Activated CD8-positive, alpha-beta T cell treated with anti-CD3 and anti-CD28 coated beads, Interleukin-2, amount 10 ng/mL, durations not matched to agents 7 days and 5 days (primary cell): ENCODE measurements at regions not wholly inside any gene's neighbourhood (a gene's known extent, or its start where the extent isn't known, plus 50 kb on each side); places are given as distances from the start of the nearest gene placed in this dataset.

Experiments
- ATAC-seq: fragments of 150-1000 bp; cut with Tn5 transposase; one replicate; pipeline ENCODE4 v1.10.0; 2021; ENCODE audit warnings: moderate library complexity
- CTCF ChIA-PET: fragments of 350-600 bp; sonication (Branson Sonifier 250); formaldehyde crosslinking; loops from one replicate; lab custom pipeline; 2021; ENCODE audit warnings: antibody characterized with exemption; lab: Charles Lee
- POLR2A ChIA-PET: fragments of 350-600 bp; sonication (Branson Sonifier 250); formaldehyde crosslinking; loops from one replicate; lab custom pipeline; 2021; ENCODE audit warnings: antibody characterized with exemption; lab: Charles Lee
- DNase-seq: peaks from one replicate; pipeline ENCODE4 v3.0.0-alpha.2; 2020
- H3K27ac Mint-ChIP-seq: one replicate; pipeline ENCODE4 v1.8.0; 2021; ENCODE audit warnings: mild to moderate bottlenecking, mixed read lengths
- H3K27me3 Mint-ChIP-seq: one replicate; pipeline ENCODE4 v1.8.0; 2021; ENCODE audit warnings: low read depth, mixed read lengths
- H3K36me3 Mint-ChIP-seq: one replicate; pipeline ENCODE4 v1.8.0; 2021; ENCODE audit warnings: low read depth, mixed read lengths
- H3K4me1 Mint-ChIP-seq: one replicate; pipeline ENCODE4 v1.8.0; 2021; ENCODE audit warnings: low read depth, mixed read lengths
- H3K4me3 Mint-ChIP-seq: one replicate; pipeline ENCODE4 v1.8.0; 2021; ENCODE audit warnings: mild to moderate bottlenecking, mixed read lengths
- H3K9me3 Mint-ChIP-seq: one replicate; pipeline ENCODE4 v1.8.0; 2022; ENCODE audit warnings: mixed read lengths; ENCODE audit not compliant: insufficient read depth

DNA sequence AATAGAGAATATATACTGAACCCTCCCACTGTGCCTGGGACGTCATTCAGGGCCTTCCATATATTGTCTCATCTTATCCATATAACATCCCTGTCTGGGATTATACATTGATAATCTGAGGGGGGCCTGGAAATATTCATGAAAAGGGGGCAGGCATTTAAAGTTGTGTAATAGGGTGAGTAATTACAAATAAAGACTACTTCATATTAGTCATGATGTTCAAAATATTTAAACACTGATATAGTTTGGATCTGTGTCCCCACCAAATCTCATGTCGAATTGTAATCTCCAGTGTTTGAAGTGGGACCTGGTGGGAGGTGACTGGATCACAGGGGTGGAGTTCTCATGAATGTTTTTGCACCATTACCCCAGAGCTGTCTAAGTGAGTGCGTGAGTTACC is 97.8 kb downstream of the AQP9 start:
- POLR2A ChIA-PET: no interaction called here
- Mint-ChIP-seq H3K27me3 (peaks cover 11% of the 10 kb centered on the region), H3K4me1 (no peaks in the 10 kb centered on the region)

GRCh38 chr15:58240191-58240932 is 102.2 kb downstream of the AQP9 start:
- POLR2A ChIA-PET: no interaction called here
- Mint-ChIP-seq H3K4me3 (no peak overlapping the region), H3K36me3 (no peaks in the 10 kb centered on the region), H3K27ac (no peak overlapping the region), H3K9me3 (no peaks in the 10 kb centered on the region), H3K4me1 (no peaks in the 10 kb centered on the region), H3K27me3 (peaks cover 3% of the 10 kb centered on the region)
- ATAC-seq (no peak), DNase-seq (no peak)
- CTCF ChIA-PET: interaction anchor here (3.6 kb wide), 1 partner anchor 12 kb away, joined by 12 read pairs; no protein-coding TSS in a partner anchor

More for the DNA sequence above, 97.8 kb downstream of the AQP9 start:
- no peak for DNase-seq
- CTCF ChIA-PET: no interaction called here
- Mint-ChIP-seq H3K27ac (no peak overlapping the region), H3K9me3 (no peaks in the 10 kb centered on the region), H3K4me3 (no peak overlapping the region), H3K36me3 (no peaks in the 10 kb centered on the region)
- no peak for ATAC-seq

- H3K27ac Mint-ChIP-seq: no peak overlapping the region
- peaks cover 4% of the 10 kb centered on the region for H3K4me1 Mint-ChIP-seq
- CTCF ChIA-PET: interaction anchor here (1.6 to 3.6 kb wide), 2 partner anchors 12 to 14 kb away, joined by 3 to 12 read pairs; no protein-coding TSS in a partner anchor
- no peak for ATAC-seq
- no peaks in the 10 kb centered on the region for H3K9me3 Mint-ChIP-seq
- no peak overlapping the region for H3K4me3 Mint-ChIP-seq
- peaks cover 3% of the 10 kb centered on the region for H3K27me3 Mint-ChIP-seq
- POLR2A ChIA-PET: no interaction called here
- no peak for DNase-seq
- H3K36me3 Mint-ChIP-seq: no peaks in the 10 kb centered on the region
These were observed 103.7 kb downstream of the AQP9 start for GRCh38 chr15:58241872-58242271.

- no peaks in the 10 kb centered on the region for H3K9me3 Mint-ChIP-seq
- DNase-seq: no peak
- no peaks in the 10 kb centered on the region for H3K36me3 Mint-ChIP-seq
- H3K4me1 Mint-ChIP-seq: peaks cover 4% of the 10 kb centered on the region
- no peak for ATAC-seq
- ChIA-PET POLR2A (no interaction called here), CTCF (interaction anchor here (5.4 kb wide), 1 partner anchor 14 kb away, joined by 25 read pairs; no protein-coding TSS in a partner anchor)
- no peak overlapping the region for H3K4me3 Mint-ChIP-seq
- no peak overlapping the region for H3K27ac Mint-ChIP-seq
- peaks cover 3% of the 10 kb centered on the region for H3K27me3 Mint-ChIP-seq
These were observed 104.9 kb downstream of the AQP9 start for GRCh38 chr15:58243070-58243469.

GRCh38 chr15:58244536-58244935 is 106.4 kb downstream of the AQP9 start:
- ChIA-PET CTCF (interaction anchor here (5.4 kb wide), 1 partner anchor 15 kb away, joined by 25 read pairs; no protein-coding TSS in a partner anchor), POLR2A (interaction anchor here (0.5 kb wide), 1 partner anchor 539 kb away, joined by 3 read pairs; no protein-coding TSS in a partner anchor)
- Mint-ChIP-seq H3K4me3 (no peak overlapping the region), H3K9me3 (no peaks in the 10 kb centered on the region), H3K36me3 (no peaks in the 10 kb centered on the region), H3K27ac (no peak overlapping the region), H3K4me1 (peaks cover 7% of the 10 kb centered on the region), H3K27me3 (no peaks in the 10 kb centered on the region)
- DNase-seq: no peak
- no peak for ATAC-seq

- H3K9me3 Mint-ChIP-seq: no peaks in the 10 kb centered on the region
- ATAC-seq (no peak), DNase-seq (no peak)
- ChIA-PET CTCF (interaction anchor here (5.4 kb wide), 1 partner anchor 17 kb away, joined by 25 read pairs; no protein-coding TSS in a partner anchor), POLR2A (no interaction called here)
- no peak overlapping the region for H3K27ac Mint-ChIP-seq
- H3K4me3 Mint-ChIP-seq: no peak overlapping the region
- peaks cover 19% of the 10 kb centered on the region for H3K4me1 Mint-ChIP-seq
- H3K36me3 Mint-ChIP-seq: no peaks in the 10 kb centered on the region
- no peaks in the 10 kb centered on the region for H3K27me3 Mint-ChIP-seq
These were observed 107.9 kb downstream of the AQP9 start for GRCh38 chr15:58246041-58246440.

DNA sequence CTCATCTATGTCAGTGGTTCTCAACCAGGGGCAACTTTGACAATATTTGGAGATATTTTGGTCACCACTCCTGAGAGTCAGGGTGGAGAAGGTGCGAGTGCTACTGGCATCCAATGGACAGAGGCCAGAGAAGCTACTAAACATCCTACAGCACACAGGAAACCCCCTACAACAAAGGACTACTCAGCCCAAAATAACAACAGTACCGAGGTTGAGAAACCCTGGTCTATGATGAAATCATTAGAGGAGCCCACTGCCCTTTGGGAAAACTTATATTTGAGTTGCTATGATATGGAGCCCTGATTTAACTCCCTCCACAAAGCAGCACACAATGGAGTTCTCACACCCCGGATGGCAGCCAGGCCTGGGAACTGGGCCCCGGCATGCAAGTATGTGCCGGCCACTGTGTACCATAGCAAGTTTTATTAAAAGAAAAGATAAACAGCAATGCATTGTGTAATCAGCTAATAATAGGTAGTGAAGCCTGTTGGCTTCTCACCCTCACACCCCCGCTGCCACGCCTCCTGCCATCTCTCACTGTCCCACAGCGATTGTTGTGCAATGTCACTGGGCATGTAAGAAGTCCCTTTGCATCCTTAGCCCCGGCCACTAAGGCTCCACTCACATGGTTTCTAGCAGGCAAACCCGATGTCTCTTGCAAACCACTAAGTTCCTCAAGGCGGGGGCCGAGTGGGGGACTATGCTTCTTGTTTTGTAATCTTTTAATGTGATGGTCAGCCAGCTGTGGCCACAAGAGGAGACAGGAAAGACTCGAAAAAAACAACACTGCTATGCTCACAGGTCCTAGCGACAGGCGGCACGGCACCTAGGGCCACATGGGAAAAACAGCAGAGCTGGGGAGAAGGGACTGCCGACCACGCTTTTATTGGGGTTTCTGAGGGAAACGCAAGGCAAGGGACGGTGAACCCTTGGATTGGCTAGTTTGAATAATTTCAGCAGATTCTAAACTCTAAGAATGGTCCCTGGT is 110.0 kb downstream of the AQP9 start:
- CTCF ChIA-PET: interaction anchor here (5.4 kb wide), 1 partner anchor 19 kb away, joined by 25 read pairs; no protein-coding TSS in a partner anchor
- H3K9me3 Mint-ChIP-seq: no peaks in the 10 kb centered on the region
- no peak overlapping the region for H3K4me3 Mint-ChIP-seq

GRCh38 chr15:58249646-58250312 is 111.6 kb downstream of the AQP9 start:
- peak; percentile 61 for ATAC-seq
- POLR2A ChIA-PET: no interaction called here
- H3K4me1 Mint-ChIP-seq: peaks cover 19% of the 10 kb centered on the region
- no peaks in the 10 kb centered on the region for H3K9me3 Mint-ChIP-seq
- H3K36me3 Mint-ChIP-seq: no peaks in the 10 kb centered on the region
- CTCF ChIA-PET: no interaction called here
- peak overlapping the region; percentile 29 for H3K4me3 Mint-ChIP-seq
- H3K27ac Mint-ChIP-seq: peak overlapping the region; percentile 58
- DNase-seq: no peak
- H3K27me3 Mint-ChIP-seq: peaks cover 8% of the 10 kb centered on the region

More for the DNA sequence above, 110.0 kb downstream of the AQP9 start:
- no peak for ATAC-seq
- POLR2A ChIA-PET: no interaction called here
- DNase-seq: no peak
- Mint-ChIP-seq H3K36me3 (no peaks in the 10 kb centered on the region), H3K4me1 (peaks cover 19% of the 10 kb centered on the region), H3K27me3 (peaks cover 4% of the 10 kb centered on the region), H3K27ac (no peak overlapping the region)

DNA sequence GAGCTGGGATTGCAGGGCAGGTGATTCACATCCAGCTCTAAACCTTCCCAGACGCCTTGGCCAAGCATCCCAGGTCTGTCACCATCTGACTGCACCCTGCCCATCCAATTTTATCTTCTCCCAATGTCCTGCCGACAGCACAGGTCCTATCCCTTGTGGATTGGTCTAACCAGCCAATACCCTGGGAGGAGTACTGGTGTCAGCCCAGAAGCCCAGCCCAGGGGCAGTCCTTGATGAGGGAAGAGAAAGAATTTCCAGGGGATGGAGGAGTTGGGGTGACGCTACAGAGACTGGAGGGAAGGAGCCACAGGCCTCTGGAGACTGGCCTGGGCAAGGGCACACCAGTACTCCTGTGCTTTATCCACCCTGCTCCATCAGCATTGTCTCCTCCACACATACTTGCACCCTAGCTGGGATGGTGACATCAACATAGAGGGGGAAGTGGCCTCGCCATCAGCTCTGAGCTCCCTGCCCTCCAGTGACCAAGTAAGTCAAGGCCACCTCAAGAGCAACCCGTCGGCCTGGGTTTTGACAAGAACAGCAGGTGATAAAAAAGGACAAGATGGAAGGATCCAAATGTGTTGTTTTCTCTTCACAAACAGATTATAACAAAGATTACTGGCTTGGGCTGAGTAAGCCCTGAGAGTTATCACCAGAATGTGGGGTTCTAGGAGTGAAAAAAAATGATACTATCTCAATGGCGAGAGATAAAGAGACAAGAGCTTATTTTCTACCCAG is 114.6 kb downstream of the AQP9 start:
- POLR2A ChIA-PET: interaction anchor here (1.2 kb wide), 1 partner anchor 10 kb away, joined by 3 read pairs; no protein-coding TSS in a partner anchor
- no peaks in the 10 kb centered on the region for H3K9me3 Mint-ChIP-seq
- ATAC-seq (no peak), DNase-seq (no peak)
- H3K27me3 Mint-ChIP-seq: peaks cover 21% of the 10 kb centered on the region
- H3K4me3 Mint-ChIP-seq: no peak overlapping the region
- H3K4me1 Mint-ChIP-seq: peaks cover 15% of the 10 kb centered on the region
- CTCF ChIA-PET: interaction anchor here (0.7 to 1.6 kb wide), 6 partner anchors 11 to 41 kb away, joined by 3 to 5 read pairs (median 4); no protein-coding TSS in a partner anchor
- H3K36me3 Mint-ChIP-seq: no peaks in the 10 kb centered on the region
- no peak overlapping the region for H3K27ac Mint-ChIP-seq

- DNase-seq: no peak
- H3K27me3 Mint-ChIP-seq: peaks cover 22% of the 10 kb centered on the region
- no peaks in the 10 kb centered on the region for H3K4me1 Mint-ChIP-seq
- ATAC-seq: no peak
- no peaks in the 10 kb centered on the region for H3K36me3 Mint-ChIP-seq
- H3K9me3 Mint-ChIP-seq: no peaks in the 10 kb centered on the region
- POLR2A ChIA-PET: no interaction called here
- no peak overlapping the region for H3K4me3 Mint-ChIP-seq
- CTCF ChIA-PET: no interaction called here
- H3K27ac Mint-ChIP-seq: no peak overlapping the region
These were observed 119.7 kb downstream of the AQP9 start for GRCh38 chr15:58257776-58258325.
